ENCODE measurements at regions not wholly inside any gene's neighbourhood (a gene's known extent, or its start where the extent isn't known, plus 50 kb on each side); places are given as distances from the start of the nearest gene placed in this dataset.
"Not testable (repeated sequence)": the region's sequence is repeated elsewhere in the genome, so short reads cannot be mapped to it uniquely, and the experiment has no call there.

GRCh38 chr14:105989566-105990302 lies 463.4 kb downstream of the TMEM121 start:
- DNase-seq: no peak

- not testable (repeated sequence) for DNase-seq
Observed at GRCh38 chr14:105991677-105992076, 465.3 kb downstream of the TMEM121 start.

GRCh38 chr14:105993814-105994213 lies 467.4 kb downstream of the TMEM121 start:
- no peak for DNase-seq

GRCh38 chr14:105995011-105995710 lies 468.8 kb downstream of the TMEM121 start:
- DNase-seq: not testable (repeated sequence)

GRCh38 chr14:105998597-105998996 lies 472.2 kb downstream of the TMEM121 start:
- DNase-seq: not testable (repeated sequence)

- DNase-seq: peak; percentile 4
Observed at GRCh38 chr14:105999361-106000028, 473.1 kb downstream of the TMEM121 start.

- not testable (repeated sequence) for DNase-seq
Observed at GRCh38 chr14:106000029-106000511, 473.7 kb downstream of the TMEM121 start.

- not testable (repeated sequence) for DNase-seq
Observed at GRCh38 chr14:106001277-106001676, 474.9 kb downstream of the TMEM121 start.

- no peak for DNase-seq
Observed at GRCh38 chr14:106003351-106003750, 477.0 kb downstream of the TMEM121 start.

- DNase-seq: not testable (repeated sequence)
Observed at GRCh38 chr14:106004937-106005795, 478.8 kb downstream of the TMEM121 start.

GRCh38 chr14:106006043-106006442 lies 479.7 kb downstream of the TMEM121 start:
- DNase-seq: not testable (repeated sequence)

- not testable (repeated sequence) for DNase-seq
Observed at GRCh38 chr14:106006716-106007115, 480.3 kb downstream of the TMEM121 start.

GRCh38 chr14:106010783-106011182 lies 484.4 kb downstream of the TMEM121 start:
- DNase-seq: no peak

- not testable (repeated sequence) for DNase-seq
Observed at GRCh38 chr14:106011631-106012360, 485.4 kb downstream of the TMEM121 start.

GRCh38 chr14:106012361-106012725 lies 486.0 kb downstream of the TMEM121 start:
- DNase-seq: not testable (repeated sequence)

- no peak for DNase-seq
Observed at GRCh38 chr14:106013879-106014376, 487.5 kb downstream of the TMEM121 start.

GRCh38 chr14:106017952-106018351 lies 491.6 kb downstream of the TMEM121 start:
- DNase-seq: not testable (repeated sequence)

GRCh38 chr14:106021832-106022231 lies 495.4 kb downstream of the TMEM121 start:
- no peak for DNase-seq

- DNase-seq: not testable (repeated sequence)
Observed at GRCh38 chr14:106022648-106023047, 496.3 kb downstream of the TMEM121 start.

- no peak for DNase-seq
Observed at GRCh38 chr14:106023411-106023810, 497.0 kb downstream of the TMEM121 start.

- DNase-seq: no peak
Observed at GRCh38 chr14:106024983-106025604, 498.7 kb downstream of the TMEM121 start.
